Stimulated activated CD4-positive, alpha-beta T cell treated with anti-CD3 and anti-CD28 coated beads, Interleukin-1b, Interleukin-23, amount 100 ng/mL, for 4 hours (primary cell): ENCODE measurements at regions not wholly inside any gene's neighbourhood (a gene's known extent, or its start where the extent isn't known, plus 50 kb on each side); places are given as distances from the start of the nearest gene placed in this dataset.
"Not testable (repeated sequence)": the region's sequence is repeated elsewhere in the genome, so short reads cannot be mapped to it uniquely, and the experiment has no call there.

Experiments
- DNase-seq, 2 donors: peaks; one replicate each; pipeline ENCODE4 v3.0.0-alpha.2; 2020; ENCODE audit warnings: low read depth in 2 of 2

- DNase-seq: no peak
Measured at GRCh38 chr6:144534180-144534579, 249.0 kb downstream of the UTRN start.

- no peak for DNase-seq
Measured at GRCh38 chr6:144535630-144536029, 250.5 kb downstream of the UTRN start.

GRCh38 chr6:144536079-144536478, 250.9 kb downstream of the UTRN start:
- DNase-seq: no peak

- DNase-seq: no peak
Measured at GRCh38 chr6:144543006-144543871, 258.1 kb downstream of the UTRN start.

- no peak for DNase-seq
Measured at GRCh38 chr6:144544266-144544830, 259.2 kb downstream of the UTRN start.

- no peak for DNase-seq
Measured at GRCh38 chr6:144546807-144547206, 261.7 kb downstream of the UTRN start.

GRCh38 chr6:144547409-144547808, 262.3 kb downstream of the UTRN start:
- DNase-seq: no peak

GRCh38 chr6:144548536-144548935, 263.4 kb downstream of the UTRN start:
- DNase-seq: no peak

- no peak for DNase-seq
Measured at GRCh38 chr6:144549837-144550747, 265.0 kb downstream of the UTRN start.

GRCh38 chr6:144551339-144551738, 266.2 kb downstream of the UTRN start:
- no peak for DNase-seq

- DNase-seq: no peak
Measured at GRCh38 chr6:144555066-144555465, 269.9 kb downstream of the UTRN start.

- no peak for DNase-seq
Measured at GRCh38 chr6:144559865-144560593, 274.9 kb downstream of the UTRN start.

- no peak for DNase-seq
Measured at GRCh38 chr6:144561455-144562043, 276.4 kb downstream of the UTRN start.

- no peak for DNase-seq
Measured at GRCh38 chr6:144564202-144564601, 279.1 kb downstream of the UTRN start.

GRCh38 chr6:144566868-144567615, 281.9 kb downstream of the UTRN start:
- DNase-seq: no peak

GRCh38 chr6:144568241-144568640, 283.1 kb downstream of the UTRN start:
- no peak for DNase-seq

- not testable (repeated sequence) for DNase-seq
Measured at GRCh38 chr6:144572541-144572940, 287.4 kb downstream of the UTRN start.

- DNase-seq: no peak
Measured at GRCh38 chr6:144574796-144575195, 289.7 kb downstream of the UTRN start.

GRCh38 chr6:144575327-144575726, 290.2 kb downstream of the UTRN start:
- no peak for DNase-seq

- DNase-seq: no peak
Measured at GRCh38 chr6:144576871-144577270, 291.7 kb downstream of the UTRN start.
